ENCODE measurements at regions not wholly inside any gene's neighbourhood (a gene's known extent, or its start where the extent isn't known, plus 50 kb on each side); places are given as distances from the start of the nearest gene placed in this dataset.

DNA sequence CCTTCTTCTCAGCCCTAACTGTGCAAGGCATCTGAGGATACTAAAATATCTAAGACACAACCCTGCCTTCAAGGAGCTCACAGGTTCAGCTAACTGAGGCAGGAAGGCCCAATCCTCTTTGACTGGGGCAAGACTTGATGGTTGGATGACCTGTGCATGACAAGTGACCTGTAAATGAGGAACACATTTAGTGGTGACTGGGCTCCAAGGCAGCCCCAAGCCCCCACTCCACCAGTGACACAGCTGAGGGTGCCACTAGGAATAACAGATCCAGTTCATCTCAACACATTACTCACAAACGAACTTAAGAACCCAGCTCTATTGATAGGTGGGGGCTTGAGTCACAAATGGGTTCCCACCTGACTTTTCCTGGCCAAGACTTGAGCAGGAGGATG lies 244.7 kb upstream of the IRF2BP2 start:
- DNase-seq (ENCODE audit: low spot score), result no peak
- no peak for TF ChIP-seq CTCF (IDR thresholded peaks at IDR 0.05; ENCODE audit: unreplicated experiment)

GRCh38 chr1:234853906-234854644 lies 244.1 kb upstream of the IRF2BP2 start:
- no peak overlapping the region for H3K4me3 Mint-ChIP-seq (ENCODE audit: unreplicated experiment)
- H3K4me1 Mint-ChIP-seq (ENCODE audit: unreplicated experiment), result peaks cover 25% of the 10 kb centered on the region
- DNase-seq (ENCODE audit: low spot score), result no peak
- no peaks in the 10 kb centered on the region for H3K36me3 Mint-ChIP-seq (ENCODE audit: low read depth, unreplicated experiment)
- no peaks in the 10 kb centered on the region for H3K27me3 Mint-ChIP-seq (ENCODE audit: unreplicated experiment)
- no peak overlapping the region for H3K27ac Mint-ChIP-seq (ENCODE audit: unreplicated experiment)
- no peaks in the 10 kb centered on the region for H3K9me3 Mint-ChIP-seq (ENCODE audit: unreplicated experiment)
- TF ChIP-seq CTCF (IDR thresholded peaks at IDR 0.05; ENCODE audit: unreplicated experiment), result no peak

More for the DNA sequence above, 244.7 kb upstream of the IRF2BP2 start:
- Mint-ChIP-seq H3K4me1 (ENCODE audit: unreplicated experiment) (peaks cover 19% of the 10 kb centered on the region), H3K36me3 (ENCODE audit: low read depth, unreplicated experiment) (no peaks in the 10 kb centered on the region), H3K27me3 (ENCODE audit: unreplicated experiment) (no peaks in the 10 kb centered on the region), H3K4me3 (ENCODE audit: unreplicated experiment) (no peak overlapping the region), H3K27ac (ENCODE audit: unreplicated experiment) (no peak overlapping the region), H3K9me3 (ENCODE audit: unreplicated experiment) (no peaks in the 10 kb centered on the region)

GRCh38 chr1:234852659-234853058 lies 242.7 kb upstream of the IRF2BP2 start:
- DNase-seq (ENCODE audit: low spot score), result no peak
- no peak overlapping the region for H3K27ac Mint-ChIP-seq (ENCODE audit: unreplicated experiment)
- H3K36me3 Mint-ChIP-seq (ENCODE audit: low read depth, unreplicated experiment), result no peaks in the 10 kb centered on the region
- no peaks in the 10 kb centered on the region for H3K27me3 Mint-ChIP-seq (ENCODE audit: unreplicated experiment)
- H3K4me3 Mint-ChIP-seq (ENCODE audit: unreplicated experiment), result no peak overlapping the region
- no peak for TF ChIP-seq CTCF (IDR thresholded peaks at IDR 0.05; ENCODE audit: unreplicated experiment)
- H3K4me1 Mint-ChIP-seq (ENCODE audit: unreplicated experiment), result peaks cover 34% of the 10 kb centered on the region
- no peaks in the 10 kb centered on the region for H3K9me3 Mint-ChIP-seq (ENCODE audit: unreplicated experiment)

- no peak overlapping the region for H3K27ac Mint-ChIP-seq (ENCODE audit: unreplicated experiment)
- no peaks in the 10 kb centered on the region for H3K36me3 Mint-ChIP-seq (ENCODE audit: low read depth, unreplicated experiment)
- H3K4me3 Mint-ChIP-seq (ENCODE audit: unreplicated experiment), result no peak overlapping the region
- H3K4me1 Mint-ChIP-seq (ENCODE audit: unreplicated experiment), result peaks cover 44% of the 10 kb centered on the region
- TF ChIP-seq CTCF (IDR thresholded peaks at IDR 0.05; ENCODE audit: unreplicated experiment), result no peak
- H3K9me3 Mint-ChIP-seq (ENCODE audit: unreplicated experiment), result no peaks in the 10 kb centered on the region
- no peak for DNase-seq (ENCODE audit: low spot score)
- H3K27me3 Mint-ChIP-seq (ENCODE audit: unreplicated experiment), result no peaks in the 10 kb centered on the region
These were observed 241.8 kb upstream of the IRF2BP2 start for GRCh38 chr1:234851450-234852438.
